ENCODE measurements at regions not wholly inside any gene's neighbourhood (a gene's known extent, or its start where the extent isn't known, plus 50 kb on each side); places are given as distances from the start of the nearest gene placed in this dataset.

GRCh38 chr13:38518328-38518727 lies 168.5 kb upstream of the FREM2 start:
- FAIRE-seq (no peak), ATAC-seq (peak; percentile 76), DNase-seq (ENCODE audit: low read depth, low spot score) (no peak)
- TF ChIP-seq NFYB (IDR thresholded peaks at IDR 0.05; ENCODE audit: insufficient read depth, low read depth, low read length) (no peak), PAX8 (IDR thresholded peaks at IDR 0.05) (no peak), CHD1 (IDR thresholded peaks at IDR 0.05; ENCODE audit: low read depth, low read length) (no peak), ZSCAN29 (IDR thresholded peaks at IDR 0.05) (no peak), DPF2 (IDR thresholded peaks at IDR 0.05) (no peak), SMAD1 (IDR thresholded peaks at IDR 0.05; ENCODE audit: low read depth, partially characterized antibody) (no peak)
- ChIA-PET RAD21 (ENCODE audit: unreplicated experiment) (no interaction called here), POLR2A (no interaction called here), SMC1A (ENCODE audit: uncharacterized antibody, unreplicated experiment) (no interaction called here), CTCF (no interaction called here)
- BruUV-seq (replicated peaks) = no TSS peak
- H3K4me2 ChIP-seq (ENCODE audit: control insufficient read depth, insufficient read depth) = no peak overlapping the region
- H3K9ac ChIP-seq (ENCODE audit: control insufficient read depth, insufficient read depth, low read length) = no peak overlapping the region
- no peaks in the 10 kb centered on the region for H4K20me1 ChIP-seq (ENCODE audit: control insufficient read depth, insufficient read depth)
- H3K36me3 ChIP-seq (ENCODE audit: control insufficient read depth in 2 of 2, insufficient read depth in 2 of 2, low read length in 1 of 2) = no peaks in the 10 kb centered on the region
- H3K4me3 ChIP-seq = no peak overlapping the region
- no peaks in the 10 kb centered on the region for H3K79me2 ChIP-seq (ENCODE audit: control insufficient read depth, insufficient read depth, low read length)
- intact Hi-C loops (cut with micrococcal nuclease; ENCODE audit: unreplicated experiment) = no loop called here
- in situ Hi-C loops (cut with MboI) = no loop called here
- no peak overlapping the region for H2AFZ ChIP-seq (ENCODE audit: control insufficient read depth, low read depth, low read length)
- no peaks in the 10 kb centered on the region for H3K4me1 ChIP-seq (ENCODE audit: control insufficient read depth, insufficient read depth, low read length)
- no peak overlapping the region for H3K27ac ChIP-seq (ENCODE audit: control insufficient read depth, insufficient read depth)
- no peaks in the 10 kb centered on the region for H3K27me3 ChIP-seq (replicated peaks in 1 of 2; ENCODE audit: control insufficient read depth in 2 of 2, insufficient read depth in 2 of 2, low read length in 1 of 2)
- WGBS (ENCODE audit: insufficient coverage, insufficient replicate concordance, low lambda C conversion rate, missing lambda C conversion rate) = 26% methylated on average over 4 of the region's 4 CpGs
- H3K9me3 ChIP-seq (replicated peaks; ENCODE audit: control insufficient read depth, insufficient read depth, low read length) = no peaks in the 10 kb centered on the region

GRCh38 chr13:38519229-38519911 lies 167.5 kb upstream of the FREM2 start:
- Histone ChIP-seq H3K4me2 (ENCODE audit: control insufficient read depth, insufficient read depth) (no peak overlapping the region), H3K79me2 (ENCODE audit: control insufficient read depth, insufficient read depth, low read length) (no peaks in the 10 kb centered on the region), H3K36me3 (ENCODE audit: control insufficient read depth in 2 of 2, insufficient read depth in 2 of 2, low read length in 1 of 2) (no peaks in the 10 kb centered on the region), H2AFZ (ENCODE audit: control insufficient read depth, low read depth, low read length) (no peak overlapping the region), H3K4me3 (no peak overlapping the region), H4K20me1 (ENCODE audit: control insufficient read depth, insufficient read depth) (no peaks in the 10 kb centered on the region), H3K4me1 (ENCODE audit: control insufficient read depth, insufficient read depth, low read length) (no peaks in the 10 kb centered on the region), H3K9ac (ENCODE audit: control insufficient read depth, insufficient read depth, low read length) (no peak overlapping the region), H3K27ac (ENCODE audit: control insufficient read depth, insufficient read depth) (no peak overlapping the region), H3K9me3 (replicated peaks; ENCODE audit: control insufficient read depth, insufficient read depth, low read length) (no peaks in the 10 kb centered on the region), H3K27me3 (replicated peaks in 1 of 2; ENCODE audit: control insufficient read depth in 2 of 2, insufficient read depth in 2 of 2, low read length in 1 of 2) (no peaks in the 10 kb centered on the region)
- BruUV-seq (replicated peaks) = no TSS peak
- ChIA-PET CTCF (interaction anchor here (1.1 kb wide), 1 partner anchor 63 kb away, joined by 3 read pairs; no protein-coding TSS in a partner anchor), SMC1A (ENCODE audit: uncharacterized antibody, unreplicated experiment) (interaction anchor here (0.7 kb wide), 1 partner anchor 10 kb away, joined by 3 read pairs; no protein-coding TSS in a partner anchor), RAD21 (ENCODE audit: unreplicated experiment) (interaction anchor here (0.6 kb wide), 1 partner anchor 124 kb away, joined by 4 read pairs; no protein-coding TSS in a partner anchor), POLR2A (no interaction called here)
- no peak for ATAC-seq
- no peak for DNase-seq (ENCODE audit: low read depth, low spot score)
- intact Hi-C loops (cut with micrococcal nuclease; ENCODE audit: unreplicated experiment) (no loop called here), in situ Hi-C loops (cut with MboI) (no loop called here)
- no peak for FAIRE-seq
- 8% methylated on average over 6 of the region's 6 CpGs for WGBS (ENCODE audit: insufficient coverage, insufficient replicate concordance, low lambda C conversion rate, missing lambda C conversion rate)
- TF ChIP-seq MEF2B (IDR thresholded peaks at IDR 0.05; ENCODE audit: partially characterized antibody, poor library complexity, severe bottlenecking) = no peak
- TF ChIP-seq NKRF (conservative IDR thresholded peaks at IDR 0.05) = no peak
- TF ChIP-seq HCFC1 (IDR thresholded peaks at IDR 0.05; ENCODE audit: low read length) = no peak
- TF ChIP-seq, protein P1, sequence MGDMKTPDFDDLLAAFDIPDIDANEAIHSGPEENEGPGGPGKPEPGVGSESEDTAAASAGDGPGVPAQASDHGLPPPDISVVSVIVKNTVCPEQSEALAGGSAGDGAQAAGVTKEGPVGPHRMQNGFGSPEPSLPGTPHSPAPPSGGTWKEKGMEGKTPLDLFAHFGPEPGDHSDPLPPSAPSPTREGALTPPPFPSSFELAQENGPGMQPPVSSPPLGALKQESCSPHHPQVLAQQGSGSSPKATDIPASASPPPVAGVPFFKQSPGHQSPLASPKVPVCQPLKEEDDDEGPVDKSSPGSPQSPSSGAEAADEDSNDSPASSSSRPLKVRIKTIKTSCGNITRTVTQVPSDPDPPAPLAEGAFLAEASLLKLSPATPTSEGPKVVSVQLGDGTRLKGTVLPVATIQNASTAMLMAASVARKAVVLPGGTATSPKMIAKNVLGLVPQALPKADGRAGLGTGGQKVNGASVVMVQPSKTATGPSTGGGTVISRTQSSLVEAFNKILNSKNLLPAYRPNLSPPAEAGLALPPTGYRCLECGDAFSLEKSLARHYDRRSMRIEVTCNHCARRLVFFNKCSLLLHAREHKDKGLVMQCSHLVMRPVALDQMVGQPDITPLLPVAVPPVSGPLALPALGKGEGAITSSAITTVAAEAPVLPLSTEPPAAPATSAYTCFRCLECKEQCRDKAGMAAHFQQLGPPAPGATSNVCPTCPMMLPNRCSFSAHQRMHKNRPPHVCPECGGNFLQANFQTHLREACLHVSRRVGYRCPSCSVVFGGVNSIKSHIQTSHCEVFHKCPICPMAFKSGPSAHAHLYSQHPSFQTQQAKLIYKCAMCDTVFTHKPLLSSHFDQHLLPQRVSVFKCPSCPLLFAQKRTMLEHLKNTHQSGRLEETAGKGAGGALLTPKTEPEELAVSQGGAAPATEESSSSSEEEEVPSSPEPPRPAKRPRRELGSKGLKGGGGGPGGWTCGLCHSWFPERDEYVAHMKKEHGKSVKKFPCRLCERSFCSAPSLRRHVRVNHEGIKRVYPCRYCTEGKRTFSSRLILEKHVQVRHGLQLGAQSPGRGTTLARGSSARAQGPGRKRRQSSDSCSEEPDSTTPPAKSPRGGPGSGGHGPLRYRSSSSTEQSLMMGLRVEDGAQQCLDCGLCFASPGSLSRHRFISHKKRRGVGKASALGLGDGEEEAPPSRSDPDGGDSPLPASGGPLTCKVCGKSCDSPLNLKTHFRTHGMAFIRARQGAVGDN (IDR thresholded peaks at IDR 0.05) = no peak
- TF ChIP-seq MTA2 (IDR thresholded peaks at IDR 0.05; ENCODE audit: low read depth) = no peak
- TF ChIP-seq SUPT20H (IDR thresholded peaks at IDR 0.05; ENCODE audit: borderline replicate concordance, control insufficient read depth, low read depth, low read length) = no peak

Measured in GM12878 (cell line).